Stomach (tissue), 4 donors: ENCODE measurements at regions not wholly inside any gene's neighbourhood (a gene's known extent, or its start where the extent isn't known, plus 50 kb on each side); places are given as distances from the start of the nearest gene placed in this dataset.

Experiments used
- CTCF ChIP-seq, 7 experiments: fragments of 450-650 bp in 4 of 7; fragments of 200-600 bp in 3 of 7; sonication (generic) in 3 of 7; IDR thresholded peaks; one replicate each; pipeline ENCODE4 v1.5.1; 2016 to 2019; ENCODE audit warnings: antibody characterized with exemption in 7 of 7, control low read depth in 2 of 7, mild to moderate bottlenecking in 1 of 7
- EP300 ChIP-seq: sonication (generic); formaldehyde crosslinking; IDR thresholded peaks from one replicate; pipeline ENCODE4 v1.6.1; 2017; ENCODE audit warnings: antibody characterized with exemption
- POLR2A ChIP-seq, 4 donors: fragments of 450-650 bp; IDR thresholded peaks; one replicate each; pipeline ENCODE4 v1.6.1; 2016; ENCODE audit warnings: antibody characterized with exemption in 4 of 4, control low read depth in 2 of 4, mild to moderate bottlenecking in 1 of 4, moderate library complexity in 1 of 4
- POLR2AphosphoS5 ChIP-seq, 3 donors: sonication (generic); formaldehyde crosslinking; IDR thresholded peaks; one replicate each; pipeline ENCODE4 v1.6.1; 2016; ENCODE audit warnings: antibody characterized with exemption in 3 of 3

DNA sequence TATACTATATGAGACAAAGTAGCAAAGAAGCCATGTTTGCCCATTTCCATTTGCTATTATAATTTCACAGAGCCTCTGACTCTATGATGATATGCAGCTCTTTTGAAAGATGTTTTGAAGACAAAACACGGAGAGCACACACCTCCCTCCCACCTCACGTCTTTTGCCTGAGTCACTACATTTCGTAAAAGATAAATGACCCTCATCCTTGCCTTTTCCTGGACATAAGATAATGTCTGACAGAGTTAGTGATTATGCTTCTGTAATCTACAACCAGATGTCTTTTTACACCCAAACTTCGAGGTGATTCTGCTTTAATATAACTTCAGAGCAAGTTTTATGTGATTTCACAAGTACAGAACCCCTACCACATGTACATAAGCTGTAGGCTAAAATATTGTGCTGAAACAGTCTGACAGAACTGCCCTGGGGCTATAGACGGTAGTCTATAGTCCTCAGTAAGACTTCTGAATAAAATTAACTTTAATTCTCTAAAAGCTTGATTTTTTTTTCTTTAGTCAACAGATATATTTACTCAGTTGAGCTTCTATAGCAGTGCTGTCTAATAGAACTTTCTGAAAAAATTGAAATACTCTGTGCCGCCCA, 99.9 kb downstream of the CD200R1L start:
- TF ChIP-seq POLR2A (IDR thresholded peaks at IDR 0.05), result no peak
- TF ChIP-seq CTCF (IDR thresholded peaks at IDR 0.05), result no peak
- TF ChIP-seq POLR2AphosphoS5 (IDR thresholded peaks at IDR 0.05), result no peak
- TF ChIP-seq EP300, result no peak
